Epithelial cell of esophagus (primary cell): ENCODE measurements at regions not wholly inside any gene's neighbourhood (a gene's known extent, or its start where the extent isn't known, plus 50 kb on each side); places are given as distances from the start of the nearest gene placed in this dataset.

Experiments
- DNase-seq: peaks from one replicate; pipeline ENCODE4 v3.0.0; 2010; ENCODE audit warnings: low read depth
- H3K4me3 ChIP-seq: 2 replicates; pipeline ENCODE4 v1.5.1; 2011; ENCODE audit warnings: mild to moderate bottlenecking, low read length, control low read depth
- CTCF ChIP-seq: IDR thresholded peaks from 2 replicates; pipeline ENCODE4 v1.5.1; 2011; ENCODE audit warnings: low read depth, mild to moderate bottlenecking, low read length, control low read depth, inconsistent platforms; ENCODE audit not compliant: insufficient read depth; ENCODE audit errors: missing control alignments

GRCh38 chrX:45614853-45615252, 414.2 kb upstream of the DIPK2B start:
- DNase-seq: peak; percentile 5
- no peak overlapping the region for H3K4me3 ChIP-seq
- no peak for TF ChIP-seq CTCF

DNA sequence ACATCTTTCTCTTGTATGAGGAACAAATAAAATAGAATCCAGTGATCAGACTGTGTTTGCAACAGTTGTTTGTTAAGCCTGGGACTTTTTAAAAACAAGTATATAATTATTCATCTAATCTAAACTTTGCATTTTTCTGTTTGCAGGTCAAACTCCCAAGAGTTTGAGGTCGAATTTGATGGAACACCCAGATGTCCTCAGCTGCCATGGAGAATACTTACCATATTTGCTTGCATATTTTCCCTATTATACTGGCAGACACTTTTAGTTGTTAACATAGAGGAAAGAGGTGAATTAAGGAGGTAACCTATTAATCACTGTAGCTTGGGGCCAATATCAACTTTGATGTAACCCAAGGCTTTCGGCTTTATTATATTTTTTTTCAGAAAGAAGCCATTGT, 401.5 kb upstream of the DIPK2B start:
- no peak overlapping the region for H3K4me3 ChIP-seq
- no peak for DNase-seq
- no peak for TF ChIP-seq CTCF

- no peak for TF ChIP-seq CTCF
- DNase-seq: no peak
- H3K4me3 ChIP-seq: no peak overlapping the region
These were observed 400.4 kb upstream of the DIPK2B start for GRCh38 chrX:45601052-45601451.

- no peak for TF ChIP-seq CTCF
- DNase-seq: no peak
- no peak overlapping the region for H3K4me3 ChIP-seq
These were observed 398.2 kb upstream of the DIPK2B start for GRCh38 chrX:45598861-45599260.

DNA sequence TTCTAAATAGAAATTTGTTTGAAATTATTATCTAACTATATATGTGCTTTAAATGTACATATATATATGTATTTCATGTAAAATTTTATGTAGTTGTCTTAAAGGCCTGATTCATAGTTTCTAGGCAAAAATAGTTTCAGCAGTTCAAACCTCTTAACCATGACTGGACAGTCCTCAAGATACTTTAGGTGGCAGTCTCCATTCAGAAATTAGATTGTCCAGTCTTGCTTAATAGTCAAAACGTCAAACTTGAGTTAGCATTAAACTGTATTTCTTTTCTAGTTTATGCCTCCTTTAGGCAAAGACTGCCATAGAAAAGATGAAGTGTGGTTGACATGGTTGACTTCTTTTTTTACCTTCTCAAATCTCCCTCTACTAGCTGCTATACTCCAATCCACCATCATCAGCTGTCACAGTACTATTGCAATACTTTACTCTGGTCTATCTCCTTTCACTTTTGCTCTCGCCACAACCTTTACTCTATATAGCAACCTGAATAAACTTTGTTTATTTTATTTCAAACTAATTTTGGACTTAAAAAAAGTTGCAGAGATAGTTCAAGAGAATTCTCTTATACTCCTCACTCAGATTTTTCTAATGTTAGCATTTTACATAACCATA, 395.6 kb upstream of the DIPK2B start:
- DNase-seq: no peak
- no peak overlapping the region for H3K4me3 ChIP-seq
- TF ChIP-seq CTCF: no peak

DNA sequence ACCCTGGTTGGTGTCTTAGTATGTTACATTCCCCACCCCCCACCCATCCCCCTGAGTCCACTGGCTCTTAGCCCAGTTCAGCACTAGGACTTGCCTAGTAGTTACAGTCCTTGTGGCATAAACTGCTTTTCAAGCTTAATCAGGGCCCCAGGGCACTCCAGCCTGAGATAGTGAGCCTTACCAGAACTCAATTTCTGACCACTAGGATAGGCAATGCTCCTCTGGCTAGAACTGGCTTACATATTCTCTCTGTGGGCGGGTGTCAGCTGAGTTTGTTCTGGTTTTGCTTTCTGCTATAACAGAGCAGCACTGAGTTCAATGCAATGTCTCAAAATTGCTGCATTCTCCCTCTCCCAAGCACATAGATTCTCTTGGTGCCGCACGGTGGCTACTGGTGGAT, 391.4 kb upstream of the DIPK2B start:
- TF ChIP-seq CTCF: no peak
- DNase-seq: no peak
- no peak overlapping the region for H3K4me3 ChIP-seq

DNA sequence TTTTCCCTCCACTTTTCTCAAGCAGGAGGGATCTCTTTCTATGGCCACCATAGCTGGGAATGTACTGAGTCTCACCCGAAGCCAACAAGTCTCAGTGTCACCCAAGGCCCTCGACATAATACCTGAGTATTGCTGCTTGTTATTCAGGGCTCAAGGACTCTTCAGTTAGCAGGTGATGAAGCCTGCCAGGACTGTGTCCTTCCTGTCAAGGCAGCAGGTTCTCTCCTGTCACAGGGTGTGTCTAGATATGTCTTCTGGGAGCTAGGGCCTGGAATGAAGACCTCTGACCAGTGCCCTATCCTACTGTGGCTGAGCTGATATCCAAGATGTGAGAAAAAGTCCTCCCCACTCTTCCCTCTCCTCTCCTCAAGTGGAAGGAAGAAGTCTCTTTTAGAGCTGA, 391.0 kb upstream of the DIPK2B start:
- TF ChIP-seq CTCF: no peak
- DNase-seq: no peak

More for the DNA sequence above, 391.0 kb upstream of the DIPK2B start:
- no peak overlapping the region for H3K4me3 ChIP-seq
